Right cardiac atrium (tissue), 5 donors: ENCODE measurements at regions not wholly inside any gene's neighbourhood (a gene's known extent, or its start where the extent isn't known, plus 50 kb on each side); places are given as distances from the start of the nearest gene placed in this dataset.
A peak's percentile ranks its signal among the peaks of the same experiment; 100 is the strongest.

Experiments
- ATAC-seq, 2 donors: fragments of 200-7000 bp; cut with Tn5 transposase; one replicate each; pipeline versions ENCODE4 v1.8.0 to v1.9.1; 2020; ENCODE audit warnings: moderate library complexity in 2 of 2, mild to moderate bottlenecking in 1 of 2
- DNase-seq, 3 donors: peaks; one replicate each; pipeline ENCODE4 v3.0.0-alpha.2; 2020
- H3K27ac ChIP-seq: one replicate; pipeline ENCODE4 v1.5.1; 2013; ENCODE audit warnings: mild to moderate bottlenecking, low read length, control low read depth, moderate library complexity
- H3K27me3 ChIP-seq: one replicate; pipeline ENCODE4 v1.6.1; 2013; ENCODE audit not compliant: control insufficient read depth, insufficient read depth
- H3K4me1 ChIP-seq: one replicate; pipeline ENCODE4 v1.6.1; 2013; ENCODE audit warnings: low read length; ENCODE audit not compliant: control insufficient read depth, insufficient read depth
- H3K4me3 ChIP-seq: one replicate; pipeline ENCODE4 v1.5.1; 2013; ENCODE audit warnings: low read length, control low read depth
- H3K9me3 ChIP-seq: one replicate; pipeline ENCODE4 v1.6.1; 2013; ENCODE audit warnings: low read length; ENCODE audit not compliant: control insufficient read depth
- WGBS: extraction: QIAGEN DNeasy Blood & Tissue Kit; methylation state at CpG from one replicate; pipeline ENCODE4 v1.1.7; 2013; 5-methylcytosine and 5-hydroxymethylcytosine counted together
- intact Hi-C, 4 donors: fragments of 100-400 bp; cut with DNase I; formaldehyde crosslinking; loops; one replicate each; pipeline versions ENCODE4 v1.11.0 to v1.14.0; 2022 to 2023
- donor health status: healthy with polysubstance abuse.
- donor health status: DM: no; HTN: yes; CAD: no.
- donor health status: DM: no; HTN: no; CAD: no.
- donor health status: DM: no; HTN: yes; CAD: no; lungs with severe emphysema.
- donor health status: DM: yes; HTN: yes; CAD: no.

GRCh38 chr6:7468382-7469081 lies 72.9 kb upstream of the DSP start:
- peaks cover 2% of the 10 kb centered on the region for H3K4me1 ChIP-seq

GRCh38 chr6:7469696-7470095 lies 71.8 kb upstream of the DSP start:
- 59% methylated on average over 4 of the region's 4 CpGs for WGBS

More at GRCh38 chr6:7468382-7469081, 72.9 kb upstream of the DSP start:
- Histone ChIP-seq H3K27ac (peak overlapping the region; percentile 70), H3K9me3 (no peaks in the 10 kb centered on the region), H3K27me3 (no peaks in the 10 kb centered on the region), H3K4me3 (no peak overlapping the region)
- DNase-seq: peak; percentile 76 to 86 (median 85)
- ATAC-seq: peak; percentile 90 to 97
- intact Hi-C loops: no loop called here
- 16% methylated on average over 21 of the region's 21 CpGs for WGBS

GRCh38 chr6:7471171-7471570 lies 70.3 kb upstream of the DSP start:
- Histone ChIP-seq H3K4me3 (no peak overlapping the region), H3K4me1 (peaks cover 2% of the 10 kb centered on the region), H3K27ac (no peak overlapping the region), H3K27me3 (no peaks in the 10 kb centered on the region), H3K9me3 (no peaks in the 10 kb centered on the region)
- ATAC-seq: no peak
- 88% methylated on average over 2 of the region's 2 CpGs for WGBS
- no peak for DNase-seq
- intact Hi-C loops: loop anchor here in 1 of 4 donors (10.0 kb wide), 1 partner anchor 64 kb away; no protein-coding TSS in a partner anchor

More at GRCh38 chr6:7469696-7470095, 71.8 kb upstream of the DSP start:
- no peaks in the 10 kb centered on the region for H3K9me3 ChIP-seq
- intact Hi-C loops: loop anchor here in 1 of 4 donors (10.0 kb wide), 1 partner anchor 65 kb away; no protein-coding TSS in a partner anchor
- no peak overlapping the region for H3K27ac ChIP-seq
- H3K4me1 ChIP-seq: peaks cover 2% of the 10 kb centered on the region
- DNase-seq (no peak), ATAC-seq (no peak)
- no peaks in the 10 kb centered on the region for H3K27me3 ChIP-seq
- no peak overlapping the region for H3K4me3 ChIP-seq

DNA sequence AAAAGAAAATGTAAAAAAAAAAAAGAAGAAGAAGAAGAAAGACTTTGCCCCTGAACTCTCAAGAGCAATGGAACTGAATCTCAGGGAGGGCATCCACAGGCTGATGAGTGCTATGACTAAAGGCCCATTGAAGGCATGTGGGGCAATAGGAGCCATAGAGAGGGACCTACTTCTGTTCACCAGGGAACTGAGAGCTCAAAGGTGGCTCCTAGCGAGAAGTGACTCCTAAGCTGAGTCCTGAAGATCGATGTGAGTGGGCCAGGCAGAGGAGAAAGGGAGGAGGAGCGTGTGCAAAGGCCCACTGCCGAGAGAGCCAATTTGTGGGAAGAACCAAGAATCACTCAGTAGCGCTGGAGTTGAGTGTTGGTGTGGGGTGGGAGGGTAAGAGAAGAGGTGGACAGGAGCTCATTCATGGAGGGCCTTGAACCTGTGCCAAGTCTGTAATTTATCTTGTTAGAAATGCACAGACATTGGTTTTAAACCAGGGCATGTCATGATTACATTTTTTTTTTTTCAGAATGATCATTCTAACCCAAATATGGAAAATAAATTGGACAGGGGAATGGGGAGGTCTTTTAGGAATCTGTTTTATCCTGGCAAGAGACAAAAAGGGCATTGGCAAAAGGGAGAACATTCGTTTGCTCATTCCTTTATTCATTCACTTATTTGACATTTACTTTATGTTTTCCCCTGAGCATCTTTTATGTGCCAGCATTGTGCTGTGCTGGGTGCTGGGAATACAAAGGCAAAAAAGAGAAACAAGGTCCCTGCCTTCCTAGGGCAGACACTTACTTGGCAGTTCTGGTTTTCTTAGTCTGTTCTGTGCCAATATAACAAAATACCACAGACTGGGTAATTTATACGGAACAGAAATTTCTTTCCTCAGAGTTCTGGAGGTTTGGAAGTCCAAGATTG lies 67.4 kb upstream of the DSP start:
- Histone ChIP-seq H3K9me3 (no peaks in the 10 kb centered on the region), H3K27ac (no peak overlapping the region), H3K4me3 (no peak overlapping the region), H3K4me1 (no peaks in the 10 kb centered on the region), H3K27me3 (no peaks in the 10 kb centered on the region)
- intact Hi-C loops: loop anchor here in 1 of 4 donors (10.0 kb wide), 1 partner anchor 61 kb away; no protein-coding TSS in a partner anchor
- ATAC-seq (no peak), DNase-seq (no peak)
- WGBS: 76% methylated on average over 7 of the region's 7 CpGs

- Histone ChIP-seq H3K27ac (no peak overlapping the region), H3K4me1 (no peaks in the 10 kb centered on the region), H3K27me3 (no peaks in the 10 kb centered on the region), H3K4me3 (no peak overlapping the region), H3K9me3 (no peaks in the 10 kb centered on the region)
- intact Hi-C loops: loop anchor here in 1 of 4 donors (10.0 kb wide), 1 partner anchor 60 kb away; no protein-coding TSS in a partner anchor
- WGBS: 93% methylated on average over 5 of the region's 5 CpGs
- no peak for DNase-seq
- ATAC-seq: no peak
Measured at GRCh38 chr6:7475081-7475480, 66.4 kb upstream of the DSP start.

- WGBS: 34% methylated on average over 12 of the region's 12 CpGs
- Histone ChIP-seq H3K9me3 (no peaks in the 10 kb centered on the region), H3K4me1 (no peaks in the 10 kb centered on the region), H3K27ac (no peak overlapping the region), H3K27me3 (no peaks in the 10 kb centered on the region), H3K4me3 (no peak overlapping the region)
- ATAC-seq: peak; percentile 74 to 88
- DNase-seq: no peak
- intact Hi-C loops: loop anchor here in 1 of 4 donors (10.0 kb wide), 1 partner anchor 55 kb away; no protein-coding TSS in a partner anchor
Measured at GRCh38 chr6:7479801-7480266, 61.6 kb upstream of the DSP start.

GRCh38 chr6:7484666-7485065 lies 56.8 kb upstream of the DSP start:
- intact Hi-C loops: no loop called here
- no peaks in the 10 kb centered on the region for H3K9me3 ChIP-seq
- H3K27me3 ChIP-seq: no peaks in the 10 kb centered on the region
- DNase-seq: no peak
- no peak overlapping the region for H3K4me3 ChIP-seq
- H3K4me1 ChIP-seq: no peaks in the 10 kb centered on the region
- ATAC-seq: no peak
- H3K27ac ChIP-seq: no peak overlapping the region

DNA sequence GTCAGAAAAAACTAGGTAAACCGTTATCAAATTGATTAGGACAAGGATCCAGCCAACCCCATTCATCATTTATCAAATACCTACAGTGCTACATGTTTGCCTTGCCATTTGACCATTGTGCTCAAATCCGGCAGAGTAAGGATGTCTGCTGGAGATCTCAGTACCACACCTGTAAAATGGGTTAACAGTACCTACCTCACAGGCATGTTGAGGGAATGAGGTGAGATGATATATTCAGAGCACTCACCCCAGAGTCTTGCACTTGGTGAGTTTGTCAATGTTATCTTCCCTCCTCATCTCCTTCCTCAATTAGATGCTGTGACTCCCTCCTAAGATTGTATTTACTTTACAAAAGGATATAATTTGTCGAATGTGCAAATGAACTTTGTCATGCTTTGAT lies 54.5 kb upstream of the DSP start:
- Histone ChIP-seq H3K27ac (no peak overlapping the region), H3K27me3 (no peaks in the 10 kb centered on the region), H3K4me1 (no peaks in the 10 kb centered on the region), H3K4me3 (no peak overlapping the region), H3K9me3 (no peaks in the 10 kb centered on the region)
- ATAC-seq (no peak), DNase-seq (no peak)
- 80% methylated on average over 3 of the region's 3 CpGs for WGBS
- intact Hi-C loops: no loop called here

DNA sequence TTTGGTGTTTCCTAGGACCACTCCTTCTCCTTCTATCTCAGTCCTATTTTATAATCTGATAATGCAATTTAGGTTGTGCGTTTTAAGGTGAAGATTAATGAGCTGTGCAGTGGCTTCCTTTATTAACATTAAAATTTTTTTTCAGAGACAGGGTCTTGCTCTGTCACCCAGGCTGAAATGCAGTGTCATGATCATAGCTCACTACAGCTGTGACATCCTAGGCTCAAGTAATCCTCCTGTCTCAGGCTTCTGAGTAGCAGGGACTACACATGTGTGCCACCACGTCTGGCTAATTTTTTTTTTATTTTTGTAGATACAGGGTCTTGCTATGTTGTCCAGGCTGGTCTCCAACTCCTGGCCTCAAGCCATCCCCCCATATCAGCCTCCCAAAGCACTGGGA lies 53.0 kb upstream of the DSP start:
- Histone ChIP-seq H3K27me3 (no peaks in the 10 kb centered on the region), H3K27ac (no peak overlapping the region), H3K4me3 (no peak overlapping the region), H3K9me3 (no peaks in the 10 kb centered on the region), H3K4me1 (no peaks in the 10 kb centered on the region)
- DNase-seq (no peak), ATAC-seq (no peak)
- intact Hi-C loops: no loop called here
- WGBS: 73% methylated on average over 2 of the region's 2 CpGs

DNA sequence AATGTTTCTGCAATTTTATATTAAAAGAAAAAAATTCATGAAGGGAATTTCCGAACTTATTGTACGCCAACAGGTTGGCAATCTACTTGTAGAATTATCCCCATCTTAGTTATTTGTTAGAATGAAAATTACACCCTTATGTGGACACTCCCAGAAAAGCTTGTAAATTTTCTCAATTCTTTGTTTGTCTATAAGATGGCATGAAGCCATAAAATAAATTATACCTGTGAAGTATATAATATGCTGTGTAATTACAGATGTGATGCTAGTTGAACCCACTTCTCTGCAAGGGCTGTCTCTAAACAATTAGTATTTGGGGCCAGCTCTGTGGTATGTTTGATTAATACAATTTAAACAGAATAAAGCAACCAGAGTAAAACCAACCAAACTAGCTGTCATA lies 52.1 kb upstream of the DSP start:
- no peak for DNase-seq
- intact Hi-C loops: no loop called here
- H3K4me1 ChIP-seq: no peaks in the 10 kb centered on the region
- no peak for ATAC-seq
- no peaks in the 10 kb centered on the region for H3K9me3 ChIP-seq
- H3K27ac ChIP-seq: no peak overlapping the region
- WGBS: 94% methylated on average over 2 of the region's 2 CpGs
- H3K4me3 ChIP-seq: no peak overlapping the region
- no peaks in the 10 kb centered on the region for H3K27me3 ChIP-seq
